Motor neuron (in vitro differentiated cells): ENCODE measurements at regions not wholly inside any gene's neighbourhood (a gene's known extent, or its start where the extent isn't known, plus 50 kb on each side); places are given as distances from the start of the nearest gene placed in this dataset.

ENCODE experiments used
- ATAC-seq, 8 experiments: fragments of 200-7000 bp; cut with Tn5 transposase; replicated peaks in 6 of 8; 2 replicates each; pipeline ENCODE4 v1.8.0; 2021; ENCODE audit warnings: mild to moderate bottlenecking in 8 of 8, moderate library complexity in 8 of 8
- H3K27ac ChIP-seq, 2 donors: fragments of 250-450 bp; sonication (Bioruptor Pico); 2 replicates each; pipeline ENCODE4 v1.9.0; 2021; ENCODE audit warnings: antibody characterized with exemption in 2 of 2, mild to moderate bottlenecking in 2 of 2, moderate library complexity in 1 of 2
- H3K4me1 ChIP-seq, 2 donors: fragments of 250-450 bp; sonication (Bioruptor Pico); replicated peaks in 1 of 2; 2 replicates each; pipeline ENCODE4 v1.6.1; 2021; ENCODE audit warnings: antibody characterized with exemption in 2 of 2, mild to moderate bottlenecking in 2 of 2, moderate library complexity in 1 of 2
- H3K4me3 ChIP-seq, 5 donors: fragments of 250-450 bp; sonication (Bioruptor Pico); 2 replicates each; pipeline ENCODE4 v1.9.0; 2021; ENCODE audit warnings: antibody characterized with exemption in 5 of 5, mild to moderate bottlenecking in 5 of 5, moderate library complexity in 4 of 5
- WGBS, 10 experiments: fragments of 450-650 bp; shearing (Covaris generic); methylation state at CpG; one replicate each; pipeline ENCODE4 v1.0.0; 2022; 5-methylcytosine and 5-hydroxymethylcytosine counted together
- in situ Hi-C, 9 experiments: fragments of 400-800 bp; cut with MboI; loops; one replicate each; pipeline ENCODE4 v1.15.0; 2021; ENCODE audit warnings: low sequenced_read_pairs in 9 of 9, low pct_unique_long_range_greater_than_20kb in 2 of 9; ENCODE audit not compliant: unreplicated experiment in 9 of 9

DNA sequence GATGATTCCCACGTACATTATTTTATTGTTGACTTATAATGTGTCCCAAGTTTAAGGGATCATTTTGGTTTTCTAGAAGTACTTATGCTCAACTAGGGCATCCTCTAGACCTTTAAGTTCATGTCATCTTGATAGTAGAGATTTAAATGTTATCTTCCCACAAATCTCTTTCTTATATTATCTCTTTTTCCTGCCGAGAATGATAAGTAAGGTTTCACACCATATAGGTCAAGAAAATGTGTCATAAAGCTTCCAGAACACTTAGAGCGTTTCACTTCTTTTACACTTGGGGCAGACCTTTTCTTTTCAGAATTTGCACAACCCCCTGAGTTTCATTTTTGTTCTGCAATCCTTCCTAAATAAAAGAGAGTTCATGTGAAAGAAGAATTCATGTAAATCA, 142.0 kb upstream of the CBLB start:
- no peak overlapping the region for H3K4me3 ChIP-seq
- in situ Hi-C loops, result no loop called here
- ATAC-seq, result no peak
- WGBS, 10 experiments, result 61 to 100% (median 90%) methylated on average over 2 to 3 of the region's 3 CpGs
- H3K27ac ChIP-seq, result no peak overlapping the region
- peaks cover 0 to 4% of the 10 kb centered on the region in 2 donors for H3K4me1 ChIP-seq

DNA sequence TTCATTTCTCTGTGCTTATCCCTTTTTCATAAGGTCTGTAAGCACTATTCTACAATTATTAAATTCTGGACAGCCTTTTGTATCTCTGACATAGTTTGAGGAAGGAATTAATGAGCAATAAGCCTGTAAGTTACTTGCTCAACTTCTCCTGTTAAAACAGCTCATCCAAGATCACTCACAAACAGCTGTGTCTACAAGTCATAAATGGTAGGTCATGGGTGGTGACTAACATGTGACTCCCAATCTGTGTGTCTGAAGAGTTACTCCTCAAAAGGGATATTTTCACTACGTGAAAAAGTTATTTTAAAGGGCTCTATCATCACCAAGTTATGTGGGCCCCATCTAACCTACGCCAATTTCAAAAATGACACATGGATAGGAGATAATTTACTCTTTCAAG, 145.2 kb upstream of the CBLB start:
- H3K4me1 ChIP-seq, result no peaks in the 10 kb centered on the region
- peak in 1 of 8 experiments; percentile 62 for ATAC-seq
- in situ Hi-C loops, result no loop called here
- H3K4me3 ChIP-seq, result no peak overlapping the region
- 0 to 94% (median 71%) methylated on average over 1 to 2 of the region's 2 CpGs; no CpG with 5 or more reads in 1 of the 10 experiments for whole genome bisulfite sequencing, 10 experiments
- no peak overlapping the region for H3K27ac ChIP-seq

DNA sequence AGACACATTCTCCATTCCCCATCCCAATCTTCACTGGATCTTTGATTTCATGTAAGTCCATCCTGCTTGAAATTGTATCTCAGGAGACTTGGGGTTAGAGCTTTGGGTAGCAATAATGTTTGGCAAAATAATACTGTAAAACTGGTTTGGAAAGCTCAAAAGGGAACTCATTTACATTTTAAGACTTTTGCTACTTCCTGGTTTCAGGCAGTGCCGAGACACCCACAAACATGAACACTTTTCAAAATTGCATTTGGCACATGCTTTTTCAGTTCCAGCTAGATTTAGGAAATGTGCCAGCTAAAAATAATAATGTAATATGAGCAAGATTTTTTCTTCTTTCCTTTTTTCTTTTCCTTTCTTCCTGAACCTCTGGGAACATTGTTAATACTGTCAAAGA, 145.7 kb upstream of the CBLB start:
- in situ Hi-C loops, result no loop called here
- no peak for ATAC-seq
- Histone ChIP-seq H3K4me1 (no peaks in the 10 kb centered on the region), H3K4me3 (no peak overlapping the region), H3K27ac (no peak overlapping the region)
- 20 to 100% (median 100%) methylated on average over 1 of the region's 1 CpG; no CpG with 5 or more reads in 3 of the 10 experiments for WGBS, 10 experiments

DNA sequence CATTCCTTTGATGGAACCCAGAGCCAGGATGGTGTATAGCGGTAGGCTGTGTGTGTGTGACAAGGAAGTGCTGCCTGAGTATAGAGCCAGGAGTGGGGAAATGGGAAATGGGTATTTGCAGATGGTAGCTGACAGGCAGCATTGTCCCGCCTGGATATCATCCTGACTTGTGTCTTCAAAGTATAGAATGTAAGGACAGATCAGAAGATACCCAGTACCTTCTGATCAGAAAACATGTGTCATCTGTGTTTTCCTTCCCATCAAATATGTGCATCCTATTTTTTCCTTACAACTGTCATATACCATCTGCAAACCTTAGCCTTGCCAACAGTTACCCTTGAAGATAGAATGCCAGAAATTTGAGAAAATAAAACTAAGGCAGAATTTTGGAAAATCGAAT, 146.2 kb upstream of the CBLB start:
- Histone ChIP-seq H3K27ac (no peak overlapping the region), H3K4me3 (no peak overlapping the region), H3K4me1 (no peaks in the 10 kb centered on the region)
- in situ Hi-C loops, result no loop called here
- no peak for ATAC-seq
- 33 to 100% (median 82%) methylated on average over 1 to 3 of the region's 3 CpGs; no CpG with 5 or more reads in 1 of the 10 experiments for WGBS, 10 experiments

DNA sequence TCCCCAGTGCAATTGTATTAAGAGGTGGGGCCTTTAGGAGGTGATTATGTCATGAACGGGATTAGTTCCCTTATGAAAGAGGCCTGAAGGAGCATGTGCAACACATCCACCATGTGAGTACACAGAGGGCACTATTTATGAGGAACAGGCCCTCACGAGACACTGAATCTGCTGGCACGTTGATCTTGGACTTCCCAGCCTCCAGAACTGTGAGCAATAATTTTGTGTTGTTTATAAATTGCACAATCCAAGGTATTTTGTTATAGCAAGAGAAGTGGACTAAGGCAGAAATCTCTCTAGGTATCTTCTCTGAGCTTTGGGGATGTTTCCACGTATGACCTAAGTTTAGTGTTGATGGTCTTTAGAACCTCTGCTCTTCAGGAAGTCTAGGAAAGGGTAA, 149.3 kb upstream of the CBLB start:
- 73 to 100% (median 89%) methylated on average over 1 to 3 of the region's 4 CpGs; no CpG with 5 or more reads in 2 of the 10 experiments for whole genome bisulfite sequencing, 10 experiments
- in situ Hi-C loops, result no loop called here
- no peaks in the 10 kb centered on the region for H3K4me1 ChIP-seq
- no peak overlapping the region for H3K27ac ChIP-seq
- ATAC-seq, result no peak
- no peak overlapping the region for H3K4me3 ChIP-seq

DNA sequence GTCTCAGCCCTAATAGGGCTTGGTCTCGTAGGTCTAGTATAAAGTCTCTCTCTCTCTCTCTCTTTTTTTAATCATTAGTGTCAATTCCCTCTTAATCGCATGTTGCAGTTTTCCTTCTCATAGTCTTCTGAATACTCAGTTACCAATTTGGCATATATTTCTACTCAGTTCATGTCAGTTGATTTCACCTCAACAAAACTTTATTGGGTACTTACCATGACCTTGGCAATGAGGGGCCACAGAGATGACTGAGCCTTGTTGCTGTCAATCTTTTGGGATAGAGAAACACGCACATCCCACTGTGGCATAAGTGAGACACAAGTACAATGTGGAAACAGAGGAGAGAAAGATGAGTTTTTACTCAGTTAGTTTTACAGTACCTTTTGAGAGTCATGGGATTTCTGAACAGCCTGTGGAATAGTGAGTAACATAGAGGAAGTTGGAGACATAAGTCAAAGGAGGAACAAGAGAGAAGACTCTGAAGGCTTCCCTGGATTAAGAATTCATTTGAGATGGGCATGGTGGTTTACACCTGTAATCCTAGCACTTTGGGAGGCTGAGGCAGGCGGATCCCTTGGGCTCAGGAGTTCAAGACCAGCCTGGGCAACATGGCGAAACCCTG, 150.2 kb upstream of the CBLB start:
- Histone ChIP-seq H3K4me3 (no peak overlapping the region), H3K4me1 (no peaks in the 10 kb centered on the region), H3K27ac (no peak overlapping the region)
- 71 to 100% (median 90%) methylated on average over 1 to 5 of the region's 5 CpGs for WGBS, 10 experiments
- in situ Hi-C loops, result no loop called here
- no peak for ATAC-seq

DNA sequence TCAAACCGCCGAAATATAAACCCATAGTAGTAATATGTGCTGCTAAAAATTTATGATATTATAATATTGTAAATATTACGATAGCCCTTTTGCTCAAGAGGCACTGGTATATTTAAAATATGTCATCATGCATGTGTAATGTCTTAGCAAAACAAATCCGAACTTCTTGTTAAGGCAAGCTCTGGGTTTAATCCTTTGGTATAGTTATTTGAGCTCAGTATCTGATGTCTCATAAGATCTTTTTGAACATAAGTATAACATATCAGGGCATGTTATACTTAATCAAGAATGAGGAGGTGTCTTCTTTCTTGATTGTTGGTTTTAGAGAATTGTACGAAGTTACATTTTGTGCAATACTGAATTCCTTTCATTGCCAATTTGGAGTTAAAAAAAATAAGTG, 154.1 kb upstream of the CBLB start:
- H3K4me1 ChIP-seq, result no peaks in the 10 kb centered on the region
- 80 to 95% (median 88%) methylated on average over 2 to 5 of the region's 5 CpGs for WGBS, 10 experiments
- no peak for ATAC-seq
- in situ Hi-C loops, result no loop called here
- no peak overlapping the region for H3K4me3 ChIP-seq
- H3K27ac ChIP-seq, result no peak overlapping the region

DNA sequence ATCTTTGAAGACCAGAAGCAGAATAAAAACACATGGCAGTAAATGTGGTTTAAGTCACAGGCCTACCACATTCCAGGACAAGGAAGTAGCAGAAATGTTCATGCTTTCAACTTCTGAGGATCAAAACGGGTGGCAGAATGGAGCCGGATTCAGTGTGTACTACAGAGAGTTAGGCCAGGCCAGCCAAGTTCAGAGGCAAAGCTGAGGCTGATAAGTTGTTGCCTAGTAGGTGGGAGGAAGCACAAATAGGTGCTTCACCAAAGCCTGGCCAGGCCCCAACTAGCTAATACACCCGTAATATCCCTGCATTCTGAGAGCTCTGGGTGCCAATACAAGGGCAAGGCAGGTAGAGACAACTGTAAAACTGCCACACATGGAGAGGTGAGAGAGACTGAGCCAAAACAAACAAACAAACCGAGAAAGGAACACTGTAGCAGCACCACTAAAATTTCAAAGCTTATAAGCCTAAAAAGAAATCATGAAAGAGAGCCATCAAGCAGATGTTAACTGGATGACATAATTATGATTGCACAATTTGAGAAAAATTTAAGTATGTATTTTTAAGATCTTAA, 156.4 kb upstream of the CBLB start:
- Histone ChIP-seq H3K27ac (no peak overlapping the region), H3K4me3 (no peak overlapping the region), H3K4me1 (no peaks in the 10 kb centered on the region)
- in situ Hi-C loops, result no loop called here
- ATAC-seq, result no peak
- 18 to 100% (median 90%) methylated on average over 1 to 3 of the region's 4 CpGs for whole genome bisulfite sequencing, 10 experiments

DNA sequence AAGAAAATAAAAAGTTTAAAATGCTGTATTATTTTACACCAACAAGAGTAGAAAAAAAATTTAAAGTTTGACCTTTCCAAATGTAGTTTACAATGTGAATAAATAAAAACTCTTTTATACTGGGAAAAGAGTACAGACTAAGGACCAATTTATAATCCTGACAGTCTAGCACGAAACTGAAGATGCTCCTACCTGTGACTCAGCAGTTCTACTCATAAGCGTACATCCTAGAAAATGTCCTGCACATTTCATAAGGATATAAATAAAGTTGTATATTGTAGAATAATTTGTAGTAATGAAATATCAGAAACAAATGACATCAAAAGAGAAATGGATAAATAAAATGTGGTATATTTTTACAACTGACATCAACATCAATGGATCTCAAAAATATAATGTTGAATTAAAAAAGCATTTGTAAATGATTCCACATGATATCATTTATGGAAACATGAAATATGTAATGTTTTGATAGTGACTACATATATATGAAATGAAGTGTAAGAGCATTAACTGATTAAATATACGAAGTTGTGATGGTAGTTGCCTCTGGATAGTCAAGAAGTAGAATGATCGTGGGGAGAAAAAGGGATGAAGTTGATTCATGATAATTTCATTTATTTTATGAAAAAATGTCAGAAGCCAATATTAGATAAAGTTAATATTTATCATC, 161.3 kb upstream of the CBLB start:
- no peak overlapping the region for H3K4me3 ChIP-seq
- no peak for ATAC-seq
- in situ Hi-C loops, result no loop called here
- WGBS, 10 experiments, result 81 to 100% (median 91%) methylated on average over 2 to 4 of the region's 4 CpGs
- H3K27ac ChIP-seq, result no peak overlapping the region
- H3K4me1 ChIP-seq, result no peaks in the 10 kb centered on the region

DNA sequence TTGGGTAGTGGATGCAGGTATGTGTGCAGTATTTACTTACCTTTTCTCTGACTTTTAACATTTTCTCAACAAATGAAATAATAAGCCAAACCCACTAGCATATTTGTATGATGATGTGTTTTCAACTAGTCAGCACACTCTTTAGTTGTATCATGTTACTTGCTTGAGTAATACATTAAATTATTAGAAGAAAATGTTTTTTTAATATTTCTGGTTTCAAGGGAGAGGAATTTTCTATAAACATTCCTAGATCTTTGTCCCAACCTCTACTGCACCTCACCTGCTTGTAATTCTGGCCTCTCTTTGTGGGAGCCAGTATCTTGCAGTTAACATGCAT, 161.8 kb upstream of the CBLB start:
- Histone ChIP-seq H3K4me1 (no peaks in the 10 kb centered on the region), H3K4me3 (no peak overlapping the region), H3K27ac (no peak overlapping the region)
- ATAC-seq, result no peak
- in situ Hi-C loops, result no loop called here

DNA sequence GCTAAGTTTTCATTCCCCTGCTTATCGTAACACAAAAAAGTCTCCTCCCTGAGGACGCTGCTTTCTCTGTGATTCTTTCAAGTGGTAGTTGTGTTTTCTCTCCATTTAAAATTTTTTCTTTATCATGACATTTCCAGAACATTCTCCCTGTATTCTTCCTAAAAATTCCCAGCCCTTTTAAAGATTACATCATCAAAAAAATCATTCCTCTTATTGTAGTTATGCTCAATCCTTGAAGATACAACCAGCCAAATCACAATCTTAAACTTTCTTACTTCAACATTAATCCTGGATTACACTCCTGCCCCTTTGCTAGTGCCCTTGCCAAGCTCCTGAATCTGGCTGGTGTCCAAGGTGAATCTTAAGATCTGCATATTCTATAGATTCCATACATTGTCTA, 163.7 kb upstream of the CBLB start:
- no peak for ATAC-seq
- H3K4me1 ChIP-seq, result no peaks in the 10 kb centered on the region
- H3K4me3 ChIP-seq, result no peak overlapping the region
- WGBS, 10 experiments, result 75 to 100% (median 88%) methylated on average over 2 of the region's 2 CpGs; no CpG with 5 or more reads in 1 of the 10 experiments
- in situ Hi-C loops, result no loop called here
- no peak overlapping the region for H3K27ac ChIP-seq

DNA sequence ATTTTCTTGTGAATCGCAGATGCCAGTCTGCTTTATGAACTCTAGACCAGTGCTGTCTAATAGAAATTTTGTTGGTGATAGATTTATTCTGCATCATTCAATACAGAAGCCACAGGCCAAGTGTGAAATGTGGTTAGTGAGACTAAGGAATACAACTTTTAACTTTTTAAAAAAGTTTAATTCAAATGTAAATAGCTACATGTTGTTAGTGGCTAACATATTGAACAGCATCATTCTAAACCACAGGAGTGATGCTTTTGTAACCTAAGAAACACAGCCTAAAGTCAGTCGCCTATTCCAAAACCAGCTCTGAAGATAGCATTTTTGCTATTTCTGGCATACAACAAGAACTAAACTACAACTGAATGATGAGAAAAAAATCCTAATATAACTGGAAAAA, 164.8 kb upstream of the CBLB start:
- 88 to 100% (median 100%) methylated on average over 1 to 2 of the region's 2 CpGs; no CpG with 5 or more reads in 1 of the 10 experiments for WGBS, 10 experiments
- no peaks in the 10 kb centered on the region for H3K4me1 ChIP-seq
- in situ Hi-C loops, result no loop called here
- no peak overlapping the region for H3K27ac ChIP-seq
- H3K4me3 ChIP-seq, result no peak overlapping the region
- no peak for ATAC-seq

DNA sequence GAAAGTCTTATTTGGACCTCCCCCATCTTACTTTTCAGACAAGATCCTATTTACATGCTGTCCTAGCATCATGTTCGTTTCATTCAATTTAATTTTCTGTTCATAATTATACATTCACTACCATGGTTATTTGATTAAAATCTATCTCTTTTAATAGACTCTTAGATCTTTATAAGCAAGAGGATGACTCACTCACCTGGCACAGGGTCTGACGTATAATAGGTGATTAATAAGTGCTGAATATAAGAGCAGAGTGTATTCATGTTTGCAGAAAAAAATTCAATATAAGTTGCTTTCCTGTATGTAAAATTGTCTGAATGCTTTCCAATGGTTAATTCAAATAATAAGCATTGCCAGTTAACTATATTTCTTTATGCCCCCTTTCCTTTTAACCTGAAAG, 165.5 kb upstream of the CBLB start:
- Histone ChIP-seq H3K4me1 (no peaks in the 10 kb centered on the region), H3K27ac (no peak overlapping the region), H3K4me3 (no peak overlapping the region)
- in situ Hi-C loops, result no loop called here
- ATAC-seq, result no peak
- 40 to 91% (median 71%) methylated on average over 1 to 2 of the region's 2 CpGs; no CpG with 5 or more reads in 1 of the 10 experiments for WGBS, 10 experiments

DNA sequence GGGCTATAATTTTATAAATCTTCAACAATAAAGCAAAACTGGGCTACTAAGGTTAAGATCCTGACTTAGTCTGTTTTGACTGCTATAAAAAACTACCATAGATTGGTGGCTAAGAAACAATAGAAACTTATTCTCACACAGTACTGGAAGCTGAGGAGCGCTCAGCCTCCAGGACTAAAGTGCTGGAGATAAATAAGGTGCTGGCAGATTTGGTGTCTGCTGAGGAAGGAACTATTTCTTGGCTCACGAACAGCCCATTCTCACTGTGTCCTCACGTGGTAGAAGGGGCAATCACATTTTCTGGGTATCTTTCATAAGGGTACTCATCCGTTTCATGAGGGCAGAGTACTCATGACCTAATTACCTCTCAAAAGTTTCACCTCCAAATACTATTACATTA, 166.8 kb upstream of the CBLB start:
- in situ Hi-C loops, result no loop called here
- ATAC-seq, result no peak
- no peaks in the 10 kb centered on the region for H3K4me1 ChIP-seq
- WGBS, 10 experiments, result 73 to 100% (median 86%) methylated on average over 1 to 4 of the region's 4 CpGs; no CpG with 5 or more reads in 1 of the 10 experiments
- H3K4me3 ChIP-seq, result no peak overlapping the region
- H3K27ac ChIP-seq, result no peak overlapping the region
